HG03575 (cell line): ENCODE measurements at regions not wholly inside any gene's neighbourhood (a gene's known extent, or its start where the extent isn't known, plus 50 kb on each side); places are given as distances from the start of the nearest gene placed in this dataset.

Source experiments
- ATAC-seq: cut with Tn5 transposase; IDR thresholded peaks from one replicate; pipeline ENCODE4 v1.9.1; 2021; ENCODE audit not compliant: unreplicated experiment, insufficient number of reproducible peaks, low FRiP score; ENCODE audit errors: extremely low read depth

GRCh38 chr5:13276156-13276555 is 668.3 kb downstream of the DNAH5 start:
- no peak for ATAC-seq

GRCh38 chr5:13263701-13264100 is 680.8 kb downstream of the DNAH5 start:
- no peak for ATAC-seq

GRCh38 chr5:13253111-13253510 is 691.4 kb downstream of the DNAH5 start:
- no peak for ATAC-seq

- no peak for ATAC-seq
Measured at GRCh38 chr5:13252699-13253098, 691.8 kb downstream of the DNAH5 start.

GRCh38 chr5:13251623-13252376 is 692.7 kb downstream of the DNAH5 start:
- ATAC-seq = no peak

- ATAC-seq = no peak
Measured at GRCh38 chr5:13250464-13251291, 693.8 kb downstream of the DNAH5 start.

GRCh38 chr5:13249854-13250253 is 694.6 kb downstream of the DNAH5 start:
- ATAC-seq = no peak

- no peak for ATAC-seq
Measured at GRCh38 chr5:13248253-13248652, 696.2 kb downstream of the DNAH5 start.

- ATAC-seq = no peak
Measured at GRCh38 chr5:13246053-13246452, 698.4 kb downstream of the DNAH5 start.

GRCh38 chr5:13244151-13244550 is 700.3 kb downstream of the DNAH5 start:
- ATAC-seq = no peak

GRCh38 chr5:13227513-13227912 is 717.0 kb downstream of the DNAH5 start:
- ATAC-seq = no peak

GRCh38 chr5:13218518-13218917 is 726.0 kb downstream of the DNAH5 start:
- ATAC-seq = no peak

- no peak for ATAC-seq
Measured at GRCh38 chr5:13217636-13218035, 726.9 kb downstream of the DNAH5 start.

GRCh38 chr5:13215806-13216205 is 728.7 kb downstream of the DNAH5 start:
- ATAC-seq = no peak

- ATAC-seq = no peak
Measured at GRCh38 chr5:13215370-13215769, 729.1 kb downstream of the DNAH5 start.

- ATAC-seq = no peak
Measured at GRCh38 chr5:13214182-13214581, 730.3 kb downstream of the DNAH5 start.

GRCh38 chr5:13212886-13213285 is 731.6 kb downstream of the DNAH5 start:
- ATAC-seq = no peak

- no peak for ATAC-seq
Measured at GRCh38 chr5:13211064-13211463, 733.4 kb downstream of the DNAH5 start.

GRCh38 chr5:13207112-13207511 is 737.4 kb downstream of the DNAH5 start:
- ATAC-seq = no peak

GRCh38 chr5:13201022-13201421 is 743.5 kb downstream of the DNAH5 start:
- no peak for ATAC-seq
